ENCODE measurements at regions not wholly inside any gene's neighbourhood (a gene's known extent, or its start where the extent isn't known, plus 50 kb on each side); places are given as distances from the start of the nearest gene placed in this dataset.

GRCh38 chr2:66895206-66895605 is 460.3 kb downstream of the MEIS1 start:
- TF ChIP-seq POLR2A (IDR thresholded peaks at IDR 0.05; ENCODE audit: low read depth, low read length) (no peak), EZH2 (IDR thresholded peaks at IDR 0.05; ENCODE audit: borderline replicate concordance, low read depth, low read length, severe bottlenecking) (no peak), POLR2AphosphoS5 (IDR thresholded peaks at IDR 0.05; ENCODE audit: insufficient read depth, low read depth, low read length) (no peak)

Data from endothelial cell of umbilical vein (primary cell).